Endothelial cell of umbilical vein (primary cell): ENCODE measurements at regions not wholly inside any gene's neighbourhood (a gene's known extent, or its start where the extent isn't known, plus 50 kb on each side); places are given as distances from the start of the nearest gene placed in this dataset.

ENCODE experiments used
- BruUV-seq: library from RNA; stranded (reverse); fragments of 400-500 nt; replicated peaks from 2 replicates; lab custom pipeline; 2021; lab: Mats Ljungman, UMichigan
- CTCF ChIA-PET: fragments of 300-600, 350-600 bp; sonication (Branson Sonifier 250); formaldehyde crosslinking; loops from one replicate; lab custom pipeline; 2021; ENCODE audit warnings: antibody characterized with exemption, inconsistent platforms; lab: Charles Lee
- POLR2A ChIA-PET: fragments of 300-600, 350-600 bp; sonication (Branson Sonifier 250); formaldehyde crosslinking; loops from one replicate; lab custom pipeline; 2021; ENCODE audit warnings: antibody characterized with exemption, inconsistent platforms; lab: Charles Lee
- DNase-seq: peaks from one replicate; pipeline ENCODE4 v3.0.0-alpha.2; 2011; ENCODE audit warnings: low read depth, low spot score
- FAIRE-seq: peaks from 2 replicates; lab custom pipeline; 2011; peaks lifted over from hg19 to GRCh38; lab: Jason Lieb, UNC
- H2AFZ ChIP-seq: 2 replicates; pipeline ENCODE4 v1.6.0; 2012; ENCODE audit warnings: low read depth, low read length, control low read depth, inconsistent platforms
- H3K27ac ChIP-seq: 2 replicates; pipeline ENCODE4 v1.5.1; 2011; ENCODE audit warnings: low read depth, mild to moderate bottlenecking, control low read depth, low read length, moderate library complexity; ENCODE audit not compliant: insufficient read depth
- H3K27me3 ChIP-seq, 2 experiments: 2 replicates each; pipeline versions ENCODE4 v1.6.0 to v1.6.1; 2011; ENCODE audit warnings: low read length in 2 of 2, mixed read lengths in 1 of 2; ENCODE audit not compliant: control insufficient read depth in 2 of 2, insufficient read depth in 2 of 2
- H3K36me3 ChIP-seq, 2 experiments: 2 replicates in 1 of 2; 3 replicates in 1 of 2; pipeline ENCODE4 v1.5.1; 2011; ENCODE audit warnings: low read length in 2 of 2, mild to moderate bottlenecking in 1 of 2, moderate library complexity in 1 of 2; ENCODE audit not compliant: control insufficient read depth in 2 of 2, insufficient read depth in 2 of 2; ENCODE audit errors: extremely low read depth in 1 of 2
- H3K4me1 ChIP-seq: 3 replicates; pipeline ENCODE4 v1.5.1; 2011; ENCODE audit warnings: mild to moderate bottlenecking, low read length; ENCODE audit not compliant: control insufficient read depth, insufficient read depth; ENCODE audit errors: extremely low read depth
- H3K4me2 ChIP-seq: 2 replicates; pipeline ENCODE4 v1.6.1; 2011; ENCODE audit warnings: low read length, control low read depth, mixed read lengths; ENCODE audit not compliant: insufficient read depth
- H3K4me3 ChIP-seq, 3 experiments: fragments of 200-600 bp in 1 of 3; sonication (generic), shearing (Covaris generic) in 1 of 3; replicated peaks in 1 of 3; 2 replicates each; pipeline ENCODE4 v1.5.1; 2011 to 2016; ENCODE audit warnings: control low read depth in 3 of 3, low read length in 3 of 3, mild to moderate bottlenecking in 2 of 3, inconsistent platforms in 1 of 3, low read depth in 1 of 3, moderate library complexity in 1 of 3; ENCODE audit not compliant: insufficient read depth in 1 of 3
- H3K79me2 ChIP-seq: 2 replicates; pipeline ENCODE4 v1.6.0; 2012; ENCODE audit warnings: low read length, inconsistent platforms; ENCODE audit not compliant: control insufficient read depth, insufficient read depth
- H3K9ac ChIP-seq: replicated peaks from 2 replicates; pipeline ENCODE3; 2011; ENCODE audit warnings: low read length, control low read depth; ENCODE audit not compliant: insufficient read depth; ENCODE audit errors: extremely low read depth
- H3K9me1 ChIP-seq: replicated peaks from 3 replicates; pipeline ENCODE4 v1.6.0; 2011; ENCODE audit warnings: mild to moderate bottlenecking, low read length; ENCODE audit not compliant: control insufficient read depth, insufficient read depth; ENCODE audit errors: extremely low read depth
- H3K9me3 ChIP-seq: replicated peaks from 2 replicates; pipeline ENCODE4 v1.5.1; 2012; ENCODE audit warnings: low read length, inconsistent platforms; ENCODE audit not compliant: control insufficient read depth, insufficient read depth
- H4K20me1 ChIP-seq: replicated peaks from 2 replicates; pipeline ENCODE3; 2011; ENCODE audit warnings: mild to moderate bottlenecking, low read length; ENCODE audit not compliant: control insufficient read depth, insufficient read depth; ENCODE audit errors: extremely low read depth
- FOS ChIP-seq: IDR thresholded peaks from 2 replicates; pipeline ENCODE4 v1.6.1; 2011; ENCODE audit warnings: mild to moderate bottlenecking, low read length, moderate library complexity, borderline replicate concordance; ENCODE audit not compliant: insufficient read depth
- JUN ChIP-seq: IDR thresholded peaks from 2 replicates; pipeline ENCODE4 v1.6.1; 2011; ENCODE audit warnings: borderline replicate concordance, low read depth; ENCODE audit not compliant: insufficient read length, insufficient read depth
- POLR2A ChIP-seq: IDR thresholded peaks from 2 replicates; pipeline ENCODE4 v1.6.1; 2012; ENCODE audit warnings: low read depth, mild to moderate bottlenecking, control low read depth, low read length
- POLR2AphosphoS5 ChIP-seq: IDR thresholded peaks from 2 replicates; pipeline ENCODE4 v1.6.1; 2012; ENCODE audit warnings: low read depth, mild to moderate bottlenecking, control low read depth, low read length, moderate library complexity; ENCODE audit not compliant: insufficient read depth
- dilution Hi-C: fragments of 300-500 bp; cut with MboI; formaldehyde crosslinking; loops from one replicate; pipeline ENCODE4 v1.15.0; 2019; ENCODE audit warnings: low sequenced_read_pairs; ENCODE audit not compliant: extremely low pct_ligation_motif_present
- intact Hi-C: fragments of 100-400 bp; cut with micrococcal nuclease; formaldehyde crosslinking; loops from one replicate; pipeline ENCODE4 v1.10.0; 2022
- TF ChIP-seq, protein P1 (sequence below), 2 donors: IDR thresholded peaks; 1 replicate in 1 of 2; 2 replicates in 1 of 2; pipeline ENCODE4 v1.5.1; 2011; ENCODE audit warnings: low read length in 2 of 2, mild to moderate bottlenecking in 2 of 2, moderate library complexity in 2 of 2, control low read depth in 1 of 2, inconsistent platforms in 1 of 2, low read depth in 1 of 2; ENCODE audit not compliant: insufficient read depth in 1 of 2; ENCODE audit errors: extremely low read depth in 1 of 2

GRCh38 chr3:3443482-3443881 is 264.0 kb upstream of the CRBN start:
- intact Hi-C loops: no loop called here
- Histone ChIP-seq H3K4me2 (no peak overlapping the region), H3K27me3 (no peaks in the 10 kb centered on the region), H3K4me3 (no peak overlapping the region), H3K4me1 (no peaks in the 10 kb centered on the region), H3K9ac (no peak overlapping the region), H4K20me1 (no peaks in the 10 kb centered on the region), H3K36me3 (no peaks in the 10 kb centered on the region), H2AFZ (no peak overlapping the region), H3K9me3 (no peaks in the 10 kb centered on the region), H3K27ac (no peak overlapping the region), H3K79me2 (no peaks in the 10 kb centered on the region), H3K9me1 (no peaks in the 10 kb centered on the region)
- FAIRE-seq (no peak), DNase-seq (no peak)
- no TSS peak for BruUV-seq
- ChIA-PET POLR2A (no interaction called here), CTCF (no interaction called here)
- TF ChIP-seq JUN (no peak), POLR2A (no peak), FOS (no peak), POLR2AphosphoS5 (no peak)
- TF ChIP-seq, protein P1, sequence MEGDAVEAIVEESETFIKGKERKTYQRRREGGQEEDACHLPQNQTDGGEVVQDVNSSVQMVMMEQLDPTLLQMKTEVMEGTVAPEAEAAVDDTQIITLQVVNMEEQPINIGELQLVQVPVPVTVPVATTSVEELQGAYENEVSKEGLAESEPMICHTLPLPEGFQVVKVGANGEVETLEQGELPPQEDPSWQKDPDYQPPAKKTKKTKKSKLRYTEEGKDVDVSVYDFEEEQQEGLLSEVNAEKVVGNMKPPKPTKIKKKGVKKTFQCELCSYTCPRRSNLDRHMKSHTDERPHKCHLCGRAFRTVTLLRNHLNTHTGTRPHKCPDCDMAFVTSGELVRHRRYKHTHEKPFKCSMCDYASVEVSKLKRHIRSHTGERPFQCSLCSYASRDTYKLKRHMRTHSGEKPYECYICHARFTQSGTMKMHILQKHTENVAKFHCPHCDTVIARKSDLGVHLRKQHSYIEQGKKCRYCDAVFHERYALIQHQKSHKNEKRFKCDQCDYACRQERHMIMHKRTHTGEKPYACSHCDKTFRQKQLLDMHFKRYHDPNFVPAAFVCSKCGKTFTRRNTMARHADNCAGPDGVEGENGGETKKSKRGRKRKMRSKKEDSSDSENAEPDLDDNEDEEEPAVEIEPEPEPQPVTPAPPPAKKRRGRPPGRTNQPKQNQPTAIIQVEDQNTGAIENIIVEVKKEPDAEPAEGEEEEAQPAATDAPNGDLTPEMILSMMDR (IDR thresholded peaks at IDR 0.05; ENCODE audit: extremely low read depth in 1 of 2, insufficient read depth in 1 of 2, low read depth in 1 of 2, low read length in 2 of 2): no peak
- dilution Hi-C loops: no loop called here

DNA sequence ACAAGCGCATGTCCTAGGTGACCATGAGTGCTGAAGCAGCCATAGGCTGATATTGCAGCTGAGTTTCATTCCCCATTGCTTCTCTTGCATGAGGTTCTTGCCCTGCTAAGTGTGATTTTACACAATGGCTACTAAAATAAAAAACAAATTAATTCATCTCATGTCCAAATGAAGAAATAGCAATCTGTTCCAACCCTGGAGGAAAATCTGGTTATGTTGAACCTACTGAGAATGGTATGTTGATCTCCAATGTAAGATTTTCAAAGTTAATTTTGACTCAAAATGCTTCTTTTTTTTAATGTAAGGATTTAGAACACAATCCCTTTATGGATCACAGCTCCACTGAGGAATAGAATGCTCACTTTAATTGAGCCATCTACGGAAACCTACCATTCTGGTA is 254.2 kb upstream of the CRBN start:
- no TSS peak for BruUV-seq
- CTCF ChIA-PET: no interaction called here

More for the DNA sequence above, 254.2 kb upstream of the CRBN start:
- H3K9ac ChIP-seq: no peak overlapping the region
- no peaks in the 10 kb centered on the region for H4K20me1 ChIP-seq
- H3K4me3 ChIP-seq: no peak overlapping the region
- POLR2A ChIA-PET: no interaction called here
- H3K36me3 ChIP-seq: no peaks in the 10 kb centered on the region
- no peak overlapping the region for H2AFZ ChIP-seq
- H3K27me3 ChIP-seq: no peaks in the 10 kb centered on the region
- no peak for FAIRE-seq
- peaks cover 11% of the 10 kb centered on the region for H3K9me3 ChIP-seq
- no peak overlapping the region for H3K4me2 ChIP-seq
- no peaks in the 10 kb centered on the region for H3K79me2 ChIP-seq
- DNase-seq: no peak
- no peak overlapping the region for H3K27ac ChIP-seq
- TF ChIP-seq POLR2AphosphoS5: no peak
- no peaks in the 10 kb centered on the region for H3K4me1 ChIP-seq
- dilution Hi-C loops: no loop called here
- H3K9me1 ChIP-seq: no peaks in the 10 kb centered on the region
- intact Hi-C loops: no loop called here
